Common myeloid progenitor, CD34-positive (primary cell): ENCODE measurements at regions not wholly inside any gene's neighbourhood (a gene's known extent, or its start where the extent isn't known, plus 50 kb on each side); places are given as distances from the start of the nearest gene placed in this dataset.

ENCODE experiments used
- CTCF ChIA-PET: fragments of 350-600 bp; sonication (Branson Sonifier 250); formaldehyde crosslinking; loops from one replicate; lab custom pipeline; 2021; ENCODE audit warnings: antibody characterized with exemption; lab: Charles Lee
- POLR2A ChIA-PET: fragments of 350-600 bp; sonication (Branson Sonifier 250); formaldehyde crosslinking; loops from one replicate; lab custom pipeline; 2021; ENCODE audit warnings: antibody characterized with exemption; lab: Charles Lee
- DNase-seq, 3 donors: peaks; one replicate each; pipeline versions ENCODE4 v3.0.0 to v3.0.0-alpha.2; 2013
- H3K27ac ChIP-seq, 2 experiments: 1 replicate in 1 of 2; 2 replicates in 1 of 2; pipeline ENCODE4 v1.7.0; 2013; ENCODE audit warnings: inconsistent platforms in 2 of 2, low read length in 2 of 2, mild to moderate bottlenecking in 2 of 2, low read depth in 1 of 2, moderate library complexity in 1 of 2; ENCODE audit not compliant: severe bottlenecking in 2 of 2, insufficient read depth in 1 of 2, poor library complexity in 1 of 2
- H3K27me3 ChIP-seq, 5 experiments: replicated peaks in 2 of 5; 1 replicate in 3 of 5; 2 replicates in 2 of 5; pipeline versions ENCODE4 v1.6.1 to v1.7.0; 2013; ENCODE audit warnings: low read length in 4 of 5, mild to moderate bottlenecking in 2 of 5, moderate library complexity in 2 of 5, inconsistent platforms in 1 of 5; ENCODE audit not compliant: insufficient read depth in 5 of 5, control insufficient read depth in 4 of 5
- H3K36me3 ChIP-seq, 4 experiments: 1 replicate in 2 of 4; 2 replicates in 2 of 4; pipeline versions ENCODE4 v1.6.1 to v1.7.0; 2013; ENCODE audit warnings: low read length in 3 of 4, control low read depth in 1 of 4, mild to moderate bottlenecking in 1 of 4; ENCODE audit not compliant: control insufficient read depth in 4 of 4, insufficient read depth in 4 of 4
- H3K4me1 ChIP-seq, 4 experiments: 1 replicate in 3 of 4; 2 replicates in 1 of 4; pipeline versions ENCODE4 v1.6.1 to v1.7.1; 2013; ENCODE audit warnings: low read length in 3 of 4, mild to moderate bottlenecking in 3 of 4, control low read depth in 1 of 4, inconsistent platforms in 1 of 4, moderate library complexity in 1 of 4; ENCODE audit not compliant: control insufficient read depth in 4 of 4, insufficient read depth in 4 of 4; ENCODE audit errors: control extremely low read depth in 1 of 4
- H3K4me3 ChIP-seq, 7 experiments: 1 replicate in 4 of 7; 2 replicates in 3 of 7; pipeline versions ENCODE4 v1.5.1 to v1.7.0; 2013; ENCODE audit warnings: mild to moderate bottlenecking in 7 of 7, low read length in 6 of 7, moderate library complexity in 6 of 7, inconsistent platforms in 2 of 7, low read depth in 2 of 7, control low read depth in 1 of 7; ENCODE audit not compliant: insufficient read depth in 4 of 7, control insufficient read depth in 1 of 7; ENCODE audit errors: extremely low read depth in 1 of 7
- H3K9me3 ChIP-seq, 5 experiments: 1 replicate in 4 of 5; 2 replicates in 1 of 5; pipeline versions ENCODE4 v1.6.1 to v1.7.1; 2013; ENCODE audit warnings: low read length in 4 of 5, mild to moderate bottlenecking in 2 of 5, inconsistent platforms in 1 of 5, low read depth in 1 of 5, moderate library complexity in 1 of 5; ENCODE audit not compliant: control insufficient read depth in 4 of 5, insufficient read depth in 2 of 5; ENCODE audit errors: control extremely low read depth in 1 of 5
- whole genome bisulfite sequencing: methylation state at CpG from one replicate; pipeline ENCODE4 v1.1.5; 2013; ENCODE audit not compliant: insufficient coverage; 5-methylcytosine and 5-hydroxymethylcytosine counted together

DNA sequence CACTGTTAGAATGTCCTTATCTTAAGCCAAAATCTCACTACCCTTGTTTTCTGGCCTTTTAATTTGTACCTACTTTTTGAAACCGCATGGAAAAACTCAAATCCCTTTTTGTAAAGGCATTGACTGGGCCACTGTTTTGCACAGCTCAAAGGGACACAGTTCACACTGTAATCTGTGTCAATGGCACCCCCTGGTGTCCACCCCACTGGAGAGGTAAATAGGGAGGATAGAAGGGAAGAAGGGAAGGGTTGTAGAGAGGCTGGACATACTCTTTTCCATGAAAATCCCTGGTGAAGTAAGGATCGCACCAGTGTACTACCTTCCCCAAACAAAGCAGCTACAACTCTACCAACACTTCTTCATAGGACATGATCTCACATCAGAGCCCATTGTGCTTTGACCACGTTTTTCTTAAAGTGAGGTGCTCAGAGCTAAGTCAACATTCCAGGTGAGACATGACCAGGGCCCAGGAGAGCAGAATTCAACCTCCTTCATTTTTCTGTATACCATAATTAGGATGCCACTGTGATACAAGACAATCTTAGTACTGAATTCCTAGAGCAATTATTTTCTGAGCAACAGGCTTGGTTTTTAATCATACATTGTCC, 92.4 kb upstream of the RMDN2 start:
- Histone ChIP-seq H3K4me1 (peaks cover 18 to 41% (median 31%) of the 10 kb centered on the region in 4 experiments), H3K4me3 (no peak overlapping the region), H3K36me3 (no peaks in the 10 kb centered on the region), H3K27me3 (no peaks in the 10 kb centered on the region), H3K27ac (no peak overlapping the region), H3K9me3 (no peaks in the 10 kb centered on the region)
- ChIA-PET CTCF (interaction anchor here (0.6 to 16.9 kb wide), 37 partner anchors 9 to 490 kb away, joined by 3 to 180 read pairs (median 4); no protein-coding TSS in a partner anchor), POLR2A (interaction anchor here (0.6 kb wide), 1 partner anchor 34 kb away, joined by 3 read pairs; no protein-coding TSS in a partner anchor)
- peak; percentile 80 to 83 (median 80) for DNase-seq
- WGBS = 77% methylated on average over 2 of the region's 3 CpGs

DNA sequence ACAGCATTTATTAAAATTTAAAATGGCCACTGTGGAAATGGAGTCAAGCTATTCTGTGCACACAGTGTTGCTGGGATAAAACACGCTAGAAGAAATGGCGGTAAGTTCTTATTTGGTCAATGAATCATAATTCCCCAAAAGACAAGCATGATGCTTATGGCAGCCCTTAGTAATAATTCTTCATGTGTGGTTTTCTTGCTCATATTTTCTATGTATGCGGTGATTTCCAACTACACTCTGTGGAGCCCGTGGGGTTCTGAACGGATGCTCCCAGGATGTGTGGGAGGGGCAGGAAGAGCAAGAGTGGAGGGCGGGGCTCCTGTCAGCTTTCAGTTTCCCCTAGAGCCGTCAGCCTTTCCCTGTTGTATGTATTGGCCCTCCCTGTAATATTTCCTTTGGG, 91.7 kb upstream of the RMDN2 start:
- peaks cover 14 to 34% (median 24%) of the 10 kb centered on the region in 4 experiments for H3K4me1 ChIP-seq
- DNase-seq = peak in 1 of 3 donors; percentile 67
- H3K9me3 ChIP-seq = no peaks in the 10 kb centered on the region
- no peak overlapping the region for H3K27ac ChIP-seq
- H3K36me3 ChIP-seq = no peaks in the 10 kb centered on the region
- H3K27me3 ChIP-seq = no peaks in the 10 kb centered on the region
- ChIA-PET POLR2A (interaction anchor here (0.6 kb wide), 1 partner anchor 35 kb away, joined by 3 read pairs; no protein-coding TSS in a partner anchor), CTCF (interaction anchor here (0.6 to 16.9 kb wide), 26 partner anchors 10 to 491 kb away, joined by 3 to 180 read pairs (median 4); no protein-coding TSS in a partner anchor)
- 64% methylated on average over 4 of the region's 7 CpGs for WGBS
- no peak overlapping the region for H3K4me3 ChIP-seq

DNA sequence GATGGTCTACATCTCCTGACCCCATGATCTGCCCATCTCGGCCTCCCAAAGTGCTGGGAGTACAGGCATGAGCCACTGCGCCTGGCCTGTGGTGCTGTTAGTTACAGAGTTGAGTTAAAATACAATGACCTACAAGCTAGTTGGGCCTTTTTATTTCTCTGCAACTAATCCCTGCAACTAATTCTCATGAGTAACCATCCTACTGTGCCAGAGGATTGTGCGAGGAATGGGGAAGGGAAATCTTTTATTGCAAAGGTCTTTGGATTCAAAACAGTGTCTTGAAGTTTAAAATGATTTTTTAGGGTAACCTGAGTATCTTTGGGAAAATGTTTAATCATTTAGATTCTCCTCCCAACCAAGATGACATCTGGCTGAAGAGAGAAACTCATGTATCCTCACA, 88.8 kb upstream of the RMDN2 start:
- no CpG with 5 or more reads among the region's 3 CpGs for WGBS
- POLR2A ChIA-PET = interaction anchor here (0.7 kb wide), 1 partner anchor 22 kb away, joined by 3 read pairs; no protein-coding TSS in a partner anchor
- DNase-seq = no peak

DNA sequence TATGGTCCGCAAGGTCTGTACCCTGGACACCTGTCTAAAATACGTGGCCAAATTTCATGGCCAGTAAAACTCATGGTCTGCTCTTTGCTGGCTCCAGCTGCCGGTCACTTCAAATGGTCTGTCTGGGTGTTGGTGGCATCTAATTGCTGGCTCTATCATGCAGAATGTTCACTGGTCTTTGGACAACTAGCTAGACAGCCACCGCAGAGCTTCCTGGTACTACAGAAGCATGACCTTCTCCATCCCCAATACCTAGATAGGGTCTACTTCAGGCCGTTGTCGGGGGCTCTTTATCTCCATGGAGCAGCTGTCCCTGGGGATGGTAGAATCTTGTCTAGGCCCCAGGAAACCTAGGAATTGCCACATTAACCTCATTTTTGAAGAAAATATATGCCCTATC, 88.4 kb upstream of the RMDN2 start:
- 90% methylated on average over 5 of the region's 6 CpGs for whole genome bisulfite sequencing
- Histone ChIP-seq H3K27me3 (no peaks in the 10 kb centered on the region), H3K4me3 (no peak overlapping the region), H3K36me3 (no peaks in the 10 kb centered on the region), H3K4me1 (peaks cover 4 to 10% (median 6%) of the 10 kb centered on the region in 4 experiments), H3K9me3 (no peaks in the 10 kb centered on the region), H3K27ac (no peak overlapping the region)
- CTCF ChIA-PET = interaction anchor here (1.0 to 16.9 kb wide), 4 partner anchors 10 to 441 kb away, joined by 4 to 180 read pairs (median 62); no protein-coding TSS in a partner anchor
- no peak for DNase-seq
- POLR2A ChIA-PET = interaction anchor here (0.6 kb wide), 1 partner anchor 269 kb away, joined by 3 read pairs; no protein-coding TSS in a partner anchor

More for the DNA sequence above, 88.8 kb upstream of the RMDN2 start:
- CTCF ChIA-PET = interaction anchor here (1.0 to 16.9 kb wide), 4 partner anchors 9 to 440 kb away, joined by 4 to 180 read pairs (median 62); no protein-coding TSS in a partner anchor
- Histone ChIP-seq H3K36me3 (no peaks in the 10 kb centered on the region), H3K27me3 (no peaks in the 10 kb centered on the region), H3K4me3 (no peak overlapping the region), H3K4me1 (peaks cover 4 to 13% (median 9%) of the 10 kb centered on the region in 4 experiments), H3K9me3 (no peaks in the 10 kb centered on the region), H3K27ac (no peak overlapping the region)

DNA sequence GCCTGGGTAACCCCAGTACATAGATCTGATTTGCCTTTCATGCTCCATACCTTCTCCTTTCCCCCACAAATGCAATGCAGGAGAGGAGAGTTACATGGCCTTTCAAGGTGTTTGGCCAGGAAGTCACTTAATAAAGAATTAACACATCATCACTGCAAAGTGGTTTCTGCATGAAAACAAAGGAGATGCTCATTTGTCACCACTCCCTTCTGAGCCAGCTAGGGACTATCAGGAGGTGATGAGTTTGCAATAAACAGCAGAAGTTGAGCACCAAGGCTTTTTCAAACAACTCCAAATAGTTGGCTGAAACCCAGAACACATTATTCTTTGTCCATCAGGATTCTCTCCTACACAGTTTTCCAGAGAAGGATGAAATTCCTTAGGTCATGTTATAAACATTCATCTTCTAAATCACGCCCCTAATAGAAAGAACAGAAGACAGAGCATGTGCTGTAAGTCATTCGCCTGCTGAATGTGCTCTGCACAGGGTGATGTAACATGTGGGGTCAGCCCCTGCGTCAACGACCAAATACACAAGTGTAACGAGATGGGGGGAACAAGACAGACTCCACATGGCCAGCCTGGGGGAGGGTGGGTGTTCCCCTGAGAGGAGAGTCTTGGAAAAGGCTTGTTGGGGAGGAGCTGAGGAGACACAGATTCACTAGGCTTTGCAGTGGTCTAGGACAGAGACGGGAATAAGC, 87.3 kb upstream of the RMDN2 start:
- no peak for DNase-seq
- H3K36me3 ChIP-seq = no peaks in the 10 kb centered on the region
- no peaks in the 10 kb centered on the region for H3K27me3 ChIP-seq
- POLR2A ChIA-PET = no interaction called here
- 100% methylated on average over 4 of the region's 6 CpGs for WGBS
- no peaks in the 10 kb centered on the region for H3K9me3 ChIP-seq
- no peak overlapping the region for H3K4me3 ChIP-seq
- peaks cover 0 to 3% (median 0%) of the 10 kb centered on the region in 4 experiments for H3K4me1 ChIP-seq
- CTCF ChIA-PET = interaction anchor here (1.2 to 16.9 kb wide), 4 partner anchors 41 to 442 kb away, joined by 4 to 180 read pairs (median 62); no protein-coding TSS in a partner anchor
- H3K27ac ChIP-seq = no peak overlapping the region

DNA sequence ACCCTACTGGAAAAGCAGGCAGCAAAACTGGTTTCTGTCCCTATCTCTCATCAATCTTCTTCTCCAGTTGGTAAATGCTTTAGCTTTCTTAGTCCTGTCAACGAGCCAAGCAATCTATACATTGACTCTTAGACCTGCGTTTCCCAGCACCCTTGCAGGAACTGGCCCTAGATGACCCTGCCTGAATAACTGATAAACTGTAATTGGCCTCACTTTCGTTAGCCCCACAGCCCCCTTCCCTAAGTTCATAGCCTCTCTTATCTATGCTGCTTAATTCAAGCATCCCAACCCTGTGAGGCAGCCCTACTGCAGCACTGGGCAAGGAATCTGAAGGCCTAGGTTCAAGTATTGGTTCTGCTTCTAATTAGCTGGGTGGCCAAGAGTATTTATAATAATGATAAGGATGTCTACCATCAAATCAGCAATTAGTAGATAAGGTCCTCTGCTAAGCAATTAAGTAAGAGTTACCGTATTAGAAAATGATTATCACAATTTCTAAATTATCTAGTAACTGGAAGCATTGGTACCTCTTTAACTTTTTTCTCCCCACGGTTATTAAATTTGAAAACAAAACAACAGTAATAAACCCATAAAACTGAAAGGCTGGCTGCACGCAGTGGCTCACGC, 86.4 kb upstream of the RMDN2 start:
- CTCF ChIA-PET = interaction anchor here (1.2 to 16.9 kb wide), 4 partner anchors 40 to 477 kb away, joined by 3 to 180 read pairs (median 59); no protein-coding TSS in a partner anchor
- Histone ChIP-seq H3K9me3 (no peaks in the 10 kb centered on the region), H3K27ac (no peak overlapping the region), H3K36me3 (no peaks in the 10 kb centered on the region), H3K4me3 (no peak overlapping the region), H3K4me1 (no peaks in the 10 kb centered on the region), H3K27me3 (no peaks in the 10 kb centered on the region)
- POLR2A ChIA-PET = no interaction called here
- WGBS = 98% methylated on average over 5 of the region's 7 CpGs
- no peak for DNase-seq
